ENCODE measurements at regions not wholly inside any gene's neighbourhood (a gene's known extent, or its start where the extent isn't known, plus 50 kb on each side); places are given as distances from the start of the nearest gene placed in this dataset.

DNA sequence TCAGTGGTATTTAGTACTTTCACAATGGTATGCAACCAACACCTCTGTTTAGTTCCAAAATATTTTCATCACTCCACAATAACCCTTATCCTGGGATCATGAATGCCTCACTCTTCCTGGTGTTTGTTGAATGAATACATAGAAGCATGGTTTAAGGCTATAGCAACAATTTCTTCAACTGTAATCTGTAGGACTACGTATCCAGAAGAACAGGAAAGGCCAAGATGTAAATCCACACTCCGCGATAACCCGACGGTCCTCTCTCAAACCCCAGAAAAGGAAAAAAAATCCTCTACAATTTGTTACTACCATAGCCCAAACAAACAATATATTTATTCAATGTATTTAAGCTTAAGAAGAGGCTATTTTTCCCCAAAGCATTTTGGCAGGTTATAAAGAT lies 141.4 kb upstream of the SALL4 start:
- no peaks in the 10 kb centered on the region for H3K23me2 ChIP-seq (ENCODE audit: low read depth, low read length)
- H3K36me3 ChIP-seq (ENCODE audit: control insufficient read depth in 2 of 4, insufficient read depth in 4 of 4, low read length in 3 of 4), result no peaks in the 10 kb centered on the region
- no peaks in the 10 kb centered on the region for H3K79me2 ChIP-seq (ENCODE audit: control insufficient read depth in 1 of 2, insufficient read depth in 2 of 2, low read length in 2 of 2)
- H3K18ac ChIP-seq (ENCODE audit: extremely low read depth, low read length), result no peak overlapping the region
- no peak overlapping the region for H3K14ac ChIP-seq (ENCODE audit: insufficient read length)
- H3K27ac ChIP-seq (ENCODE audit: low read depth, low read length), result no peak overlapping the region
- no peaks in the 10 kb centered on the region for H3K4me1 ChIP-seq (replicated peaks in 1 of 4; ENCODE audit: control insufficient read depth in 3 of 4, insufficient read depth in 4 of 4, low read length in 3 of 4)
- H4K8ac ChIP-seq (ENCODE audit: extremely low read depth, insufficient read depth, low read length), result no peak overlapping the region
- no peak overlapping the region for H3K4me3 ChIP-seq (ENCODE audit: extremely low read depth in 1 of 4, insufficient read depth in 2 of 4, low read depth in 3 of 4, low read length in 4 of 4)
- no peak overlapping the region for H2BK12ac ChIP-seq (ENCODE audit: low read depth, low read length)
- FAIRE-seq (no peak), DNase-seq (ENCODE audit: low read depth in 1 of 2, low spot score in 2 of 2) (no peak)
- no peak overlapping the region for H2BK120ac ChIP-seq (replicated peaks; ENCODE audit: low read depth, low read length)
- H2AK5ac ChIP-seq (ENCODE audit: low read depth, low read length), result no peak overlapping the region
- no peaks in the 10 kb centered on the region for H3K9me3 ChIP-seq (ENCODE audit: insufficient read depth in 2 of 2, low read depth in 1 of 2, low read length in 1 of 2)
- H3K56ac ChIP-seq (replicated peaks; ENCODE audit: insufficient read length, low read depth, low read length), result no peak overlapping the region
- H3K9ac ChIP-seq (replicated peaks in 1 of 4; ENCODE audit: extremely low read depth in 1 of 4, low read depth in 3 of 4, low read length in 3 of 4), result no peak overlapping the region
- no peak overlapping the region for H2BK15ac ChIP-seq (ENCODE audit: low read length)
- no peaks in the 10 kb centered on the region for H3K79me1 ChIP-seq (ENCODE audit: low read depth, low read length)
- no peaks in the 10 kb centered on the region for H3K27me3 ChIP-seq (replicated peaks in 1 of 4; ENCODE audit: control insufficient read depth in 3 of 4, extremely low read depth in 1 of 4, insufficient read depth in 3 of 4, low read length in 3 of 4)
- no peak overlapping the region for H2BK5ac ChIP-seq (ENCODE audit: low read depth, low read length)
- no peak overlapping the region for H2BK20ac ChIP-seq (ENCODE audit: low read length)
- no peak overlapping the region for H3K23ac ChIP-seq (ENCODE audit: insufficient read length)
- 97% methylated on average over 5 of the region's 5 CpGs; no CpG with 5 or more reads in 1 of the 2 experiments for WGBS, 2 experiments (ENCODE audit: extremely low coverage in 1 of 2, insufficient coverage in 1 of 2, insufficient read length in 1 of 2, insufficient replicate concordance in 2 of 2, low coverage in 1 of 2, low lambda C conversion rate in 2 of 2, missing lambda C conversion rate in 1 of 2)
- no peaks in the 10 kb centered on the region for H4K20me1 ChIP-seq (replicated peaks in 1 of 2; ENCODE audit: control insufficient read depth in 1 of 2, insufficient read depth in 2 of 2, low read length in 2 of 2)
- POLR2A ChIA-PET (ENCODE audit: partially characterized antibody), result no interaction called here
- H4K5ac ChIP-seq (ENCODE audit: insufficient read length, low read depth, low read length), result no peak overlapping the region
- H2AFZ ChIP-seq (ENCODE audit: low read length), result no peak overlapping the region
- H3K4ac ChIP-seq (replicated peaks; ENCODE audit: insufficient read length, low read depth, low read length), result no peak overlapping the region
- no peak overlapping the region for H3K4me2 ChIP-seq (ENCODE audit: insufficient read depth in 1 of 2, low read depth in 2 of 2, low read length in 2 of 2)
- CTCF ChIA-PET (ENCODE audit: partially characterized antibody), result interaction anchor here (0.7 to 1.0 kb wide), 2 partner anchors 20 to 30 kb away, joined by 3 to 4 read pairs; no protein-coding TSS in a partner anchor
- no peak overlapping the region for H4K91ac ChIP-seq (replicated peaks; ENCODE audit: insufficient read length, low read length)
- TF ChIP-seq SIN3A (conservative IDR thresholded peaks at IDR 0.05 in 1 of 2, IDR thresholded peaks at IDR 0.05 in 1 of 2; ENCODE audit: low read depth in 1 of 2, low read length in 2 of 2) (no peak), CBX8 (IDR thresholded peaks at IDR 0.05; ENCODE audit: borderline replicate concordance, low read depth, low read length) (no peak), HDAC6 (IDR thresholded peaks at IDR 0.05; ENCODE audit: low read depth, low read length) (no peak), RFX5 (IDR thresholded peaks at IDR 0.05; ENCODE audit: borderline replicate concordance, low read depth, low read length) (no peak), NRF1 (IDR thresholded peaks at IDR 0.05; ENCODE audit: low read depth, low read length) (no peak), SP2 (IDR thresholded peaks at IDR 0.05; ENCODE audit: low read length) (no peak), KDM4A (IDR thresholded peaks at IDR 0.05; ENCODE audit: low read depth, low read length, severe bottlenecking) (no peak), EZH2 (IDR thresholded peaks at IDR 0.05; ENCODE audit: low read depth, low read length, severe bottlenecking) (no peak)
- TF ChIP-seq, protein P1, sequence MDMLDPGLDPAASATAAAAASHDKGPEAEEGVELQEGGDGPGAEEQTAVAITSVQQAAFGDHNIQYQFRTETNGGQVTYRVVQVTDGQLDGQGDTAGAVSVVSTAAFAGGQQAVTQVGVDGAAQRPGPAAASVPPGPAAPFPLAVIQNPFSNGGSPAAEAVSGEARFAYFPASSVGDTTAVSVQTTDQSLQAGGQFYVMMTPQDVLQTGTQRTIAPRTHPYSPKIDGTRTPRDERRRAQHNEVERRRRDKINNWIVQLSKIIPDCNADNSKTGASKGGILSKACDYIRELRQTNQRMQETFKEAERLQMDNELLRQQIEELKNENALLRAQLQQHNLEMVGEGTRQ (IDR thresholded peaks at IDR 0.05; ENCODE audit: low read length), result no peak

Measured in H1 (cell line).